ENCODE measurements at regions not wholly inside any gene's neighbourhood (a gene's known extent, or its start where the extent isn't known, plus 50 kb on each side); places are given as distances from the start of the nearest gene placed in this dataset.

GRCh38 chr7:131819891-131820290 lies 263.5 kb upstream of the PODXL start:
- H3K9me3 Mint-ChIP-seq = no peaks in the 10 kb centered on the region
- ATAC-seq = peak; percentile 44; the same call in 1 of the 2 replicates
- POLR2A ChIA-PET = no interaction called here

More at GRCh38 chr7:131819891-131820290, 263.5 kb upstream of the PODXL start:
- TF ChIP-seq, protein P1, sequence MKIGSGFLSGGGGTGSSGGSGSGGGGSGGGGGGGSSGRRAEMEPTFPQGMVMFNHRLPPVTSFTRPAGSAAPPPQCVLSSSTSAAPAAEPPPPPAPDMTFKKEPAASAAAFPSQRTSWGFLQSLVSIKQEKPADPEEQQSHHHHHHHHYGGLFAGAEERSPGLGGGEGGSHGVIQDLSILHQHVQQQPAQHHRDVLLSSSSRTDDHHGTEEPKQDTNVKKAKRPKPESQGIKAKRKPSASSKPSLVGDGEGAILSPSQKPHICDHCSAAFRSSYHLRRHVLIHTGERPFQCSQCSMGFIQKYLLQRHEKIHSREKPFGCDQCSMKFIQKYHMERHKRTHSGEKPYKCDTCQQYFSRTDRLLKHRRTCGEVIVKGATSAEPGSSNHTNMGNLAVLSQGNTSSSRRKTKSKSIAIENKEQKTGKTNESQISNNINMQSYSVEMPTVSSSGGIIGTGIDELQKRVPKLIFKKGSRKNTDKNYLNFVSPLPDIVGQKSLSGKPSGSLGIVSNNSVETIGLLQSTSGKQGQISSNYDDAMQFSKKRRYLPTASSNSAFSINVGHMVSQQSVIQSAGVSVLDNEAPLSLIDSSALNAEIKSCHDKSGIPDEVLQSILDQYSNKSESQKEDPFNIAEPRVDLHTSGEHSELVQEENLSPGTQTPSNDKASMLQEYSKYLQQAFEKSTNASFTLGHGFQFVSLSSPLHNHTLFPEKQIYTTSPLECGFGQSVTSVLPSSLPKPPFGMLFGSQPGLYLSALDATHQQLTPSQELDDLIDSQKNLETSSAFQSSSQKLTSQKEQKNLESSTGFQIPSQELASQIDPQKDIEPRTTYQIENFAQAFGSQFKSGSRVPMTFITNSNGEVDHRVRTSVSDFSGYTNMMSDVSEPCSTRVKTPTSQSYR (CRISPR knock-in tag; IDR thresholded peaks at IDR 0.05) = no peak
- no peak for TF ChIP-seq ZNF425 (CRISPR knock-in tag; conservative IDR thresholded peaks at IDR 0.05)
- TF ChIP-seq EMX1 (CRISPR knock-in tag; IDR thresholded peaks at IDR 0.05) = no peak
- no peak for TF ChIP-seq ZNF416 (CRISPR knock-in tag; IDR thresholded peaks at IDR 0.05)
- no peak for TF ChIP-seq KAT7 (CRISPR knock-in tag; IDR thresholded peaks at IDR 0.05; ENCODE audit: borderline replicate concordance)
- TF ChIP-seq, protein P2, sequence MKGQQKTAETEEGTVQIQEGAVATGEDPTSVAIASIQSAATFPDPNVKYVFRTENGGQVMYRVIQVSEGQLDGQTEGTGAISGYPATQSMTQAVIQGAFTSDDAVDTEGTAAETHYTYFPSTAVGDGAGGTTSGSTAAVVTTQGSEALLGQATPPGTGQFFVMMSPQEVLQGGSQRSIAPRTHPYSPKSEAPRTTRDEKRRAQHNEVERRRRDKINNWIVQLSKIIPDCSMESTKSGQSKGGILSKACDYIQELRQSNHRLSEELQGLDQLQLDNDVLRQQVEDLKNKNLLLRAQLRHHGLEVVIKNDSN (CRISPR knock-in tag; IDR thresholded peaks at IDR 0.05) = no peak
- TF ChIP-seq, protein P3, sequence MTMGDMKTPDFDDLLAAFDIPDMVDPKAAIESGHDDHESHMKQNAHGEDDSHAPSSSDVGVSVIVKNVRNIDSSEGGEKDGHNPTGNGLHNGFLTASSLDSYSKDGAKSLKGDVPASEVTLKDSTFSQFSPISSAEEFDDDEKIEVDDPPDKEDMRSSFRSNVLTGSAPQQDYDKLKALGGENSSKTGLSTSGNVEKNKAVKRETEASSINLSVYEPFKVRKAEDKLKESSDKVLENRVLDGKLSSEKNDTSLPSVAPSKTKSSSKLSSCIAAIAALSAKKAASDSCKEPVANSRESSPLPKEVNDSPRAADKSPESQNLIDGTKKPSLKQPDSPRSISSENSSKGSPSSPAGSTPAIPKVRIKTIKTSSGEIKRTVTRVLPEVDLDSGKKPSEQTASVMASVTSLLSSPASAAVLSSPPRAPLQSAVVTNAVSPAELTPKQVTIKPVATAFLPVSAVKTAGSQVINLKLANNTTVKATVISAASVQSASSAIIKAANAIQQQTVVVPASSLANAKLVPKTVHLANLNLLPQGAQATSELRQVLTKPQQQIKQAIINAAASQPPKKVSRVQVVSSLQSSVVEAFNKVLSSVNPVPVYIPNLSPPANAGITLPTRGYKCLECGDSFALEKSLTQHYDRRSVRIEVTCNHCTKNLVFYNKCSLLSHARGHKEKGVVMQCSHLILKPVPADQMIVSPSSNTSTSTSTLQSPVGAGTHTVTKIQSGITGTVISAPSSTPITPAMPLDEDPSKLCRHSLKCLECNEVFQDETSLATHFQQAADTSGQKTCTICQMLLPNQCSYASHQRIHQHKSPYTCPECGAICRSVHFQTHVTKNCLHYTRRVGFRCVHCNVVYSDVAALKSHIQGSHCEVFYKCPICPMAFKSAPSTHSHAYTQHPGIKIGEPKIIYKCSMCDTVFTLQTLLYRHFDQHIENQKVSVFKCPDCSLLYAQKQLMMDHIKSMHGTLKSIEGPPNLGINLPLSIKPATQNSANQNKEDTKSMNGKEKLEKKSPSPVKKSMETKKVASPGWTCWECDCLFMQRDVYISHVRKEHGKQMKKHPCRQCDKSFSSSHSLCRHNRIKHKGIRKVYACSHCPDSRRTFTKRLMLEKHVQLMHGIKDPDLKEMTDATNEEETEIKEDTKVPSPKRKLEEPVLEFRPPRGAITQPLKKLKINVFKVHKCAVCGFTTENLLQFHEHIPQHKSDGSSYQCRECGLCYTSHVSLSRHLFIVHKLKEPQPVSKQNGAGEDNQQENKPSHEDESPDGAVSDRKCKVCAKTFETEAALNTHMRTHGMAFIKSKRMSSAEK (CRISPR knock-in tag; IDR thresholded peaks at IDR 0.05; ENCODE audit: borderline replicate concordance) = no peak
- TF ChIP-seq ZNF219 (CRISPR knock-in tag; IDR thresholded peaks at IDR 0.05; ENCODE audit: borderline replicate concordance) = no peak
- TF ChIP-seq, protein P4, sequence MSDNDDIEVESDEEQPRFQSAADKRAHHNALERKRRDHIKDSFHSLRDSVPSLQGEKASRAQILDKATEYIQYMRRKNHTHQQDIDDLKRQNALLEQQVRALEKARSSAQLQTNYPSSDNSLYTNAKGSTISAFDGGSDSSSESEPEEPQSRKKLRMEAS (CRISPR knock-in tag; IDR thresholded peaks at IDR 0.05) = no peak
- TF ChIP-seq E2F5 (CRISPR knock-in tag; IDR thresholded peaks at IDR 0.05) = no peak
- TF ChIP-seq, protein P5, sequence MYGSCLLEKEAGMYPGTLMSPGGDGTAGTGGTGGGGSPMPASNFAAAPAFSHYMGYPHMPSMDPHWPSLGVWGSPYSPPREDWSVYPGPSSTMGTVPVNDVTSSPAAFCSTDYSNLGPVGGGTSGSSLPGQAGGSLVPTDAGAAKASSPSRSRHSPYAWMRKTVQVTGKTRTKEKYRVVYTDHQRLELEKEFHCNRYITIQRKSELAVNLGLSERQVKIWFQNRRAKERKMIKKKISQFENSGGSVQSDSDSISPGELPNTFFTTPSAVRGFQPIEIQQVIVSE (CRISPR knock-in tag; IDR thresholded peaks at IDR 0.05; ENCODE audit: borderline replicate concordance) = no peak
- TF ChIP-seq TEAD1 (CRISPR knock-in tag; IDR thresholded peaks at IDR 0.05) = no peak
- TF ChIP-seq NFE2L1 (CRISPR knock-in tag; IDR thresholded peaks at IDR 0.05) = no peak
- no peak for TF ChIP-seq E2F1 (CRISPR knock-in tag; IDR thresholded peaks at IDR 0.05)
- no peak for TF ChIP-seq GTF2I (CRISPR knock-in tag; conservative IDR thresholded peaks at IDR 0.05)
- no peak for TF ChIP-seq NFATC4 (CRISPR knock-in tag; IDR thresholded peaks at IDR 0.05)
- no peak for TF ChIP-seq TEAD4 (CRISPR knock-in tag; IDR thresholded peaks at IDR 0.05)
- no peak for DNase-seq (ENCODE audit: low spot score)
- Mint-ChIP-seq H3K4me3 (no peak overlapping the region), H3K36me3 (no peaks in the 10 kb centered on the region), H3K27me3 (ENCODE audit: low read depth) (peaks cover 24% of the 10 kb centered on the region), H3K4me1 (peaks cover 20% of the 10 kb centered on the region), H3K27ac (no peak overlapping the region)
- CTCF ChIA-PET = interaction anchor here (0.8 to 1.7 kb wide), 4 partner anchors 10 to 131 kb away, joined by 3 to 4 read pairs (median 3); no protein-coding TSS in a partner anchor
